NCI-H2081 (cell line): ENCODE measurements at regions not wholly inside any gene's neighbourhood (a gene's known extent, or its start where the extent isn't known, plus 50 kb on each side); places are given as distances from the start of the nearest gene placed in this dataset.
"Not testable (repeated sequence)": the region's sequence is repeated elsewhere in the genome, so short reads cannot be mapped to it uniquely, and the experiment has no call there.

Experiments used
- DNase-seq, 2 experiments: peaks; one replicate each; lab custom pipeline; 2025; lab: John Stamatoyannopoulos, UW

DNA sequence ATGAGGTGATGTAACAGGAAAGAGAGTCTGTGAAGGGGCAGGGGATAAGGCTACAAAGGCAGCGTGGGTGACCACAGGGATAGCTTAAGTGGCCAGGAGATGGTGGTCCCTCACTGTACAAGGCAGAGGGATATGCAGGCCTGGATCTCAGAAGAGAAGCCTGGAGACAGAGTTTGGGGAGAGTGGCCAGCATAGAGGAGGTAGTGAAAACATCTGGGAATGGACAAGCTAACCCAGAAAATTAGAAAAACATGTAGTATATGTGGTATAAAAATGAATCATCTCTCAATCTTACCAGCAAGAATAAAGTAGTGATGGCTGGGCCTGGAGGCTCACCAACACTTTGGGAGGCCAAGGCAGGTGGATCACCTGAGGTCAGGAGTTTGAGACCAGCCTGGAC is 349.2 kb upstream of the KLF4 start:
- no peak for DNase-seq

DNA sequence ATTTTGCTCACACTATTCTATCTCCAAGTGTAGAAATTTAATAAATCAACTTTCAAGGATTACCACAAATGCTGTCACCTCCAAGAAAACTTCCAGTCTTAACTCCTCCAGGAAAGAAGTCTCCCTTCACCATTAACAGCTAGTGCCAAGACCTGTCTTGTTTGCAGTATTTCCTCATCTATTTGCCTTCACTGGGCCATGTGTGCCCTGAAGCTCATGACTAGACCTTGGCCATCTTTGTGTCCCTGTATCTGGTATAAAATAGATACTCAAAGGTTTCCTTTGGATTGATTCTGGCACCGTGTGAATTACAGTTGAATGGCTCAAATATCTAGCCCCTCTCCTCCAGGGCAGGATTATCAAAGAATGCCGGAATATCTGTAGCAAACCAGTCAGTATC is 346.7 kb upstream of the KLF4 start:
- no peak for DNase-seq

DNA sequence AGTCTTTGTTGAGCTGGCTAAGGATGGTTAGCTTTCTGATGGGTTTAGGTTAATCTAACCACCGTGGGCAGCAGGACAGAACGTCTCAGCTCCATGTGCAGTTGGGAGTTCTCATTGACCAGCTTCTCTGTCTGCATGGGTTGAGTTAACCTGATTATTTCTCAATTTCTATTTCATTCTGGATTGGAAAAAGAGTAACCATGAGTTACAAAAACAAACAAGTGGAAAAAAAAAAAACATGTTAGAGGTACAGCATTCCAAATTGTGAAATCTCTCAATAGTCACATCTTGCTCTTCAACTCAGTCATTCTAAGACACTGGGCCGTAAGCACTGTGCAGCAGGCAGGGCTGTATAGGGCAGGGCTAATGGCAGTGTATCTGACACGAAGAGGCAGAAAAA is 343.7 kb upstream of the KLF4 start:
- no peak for DNase-seq

DNA sequence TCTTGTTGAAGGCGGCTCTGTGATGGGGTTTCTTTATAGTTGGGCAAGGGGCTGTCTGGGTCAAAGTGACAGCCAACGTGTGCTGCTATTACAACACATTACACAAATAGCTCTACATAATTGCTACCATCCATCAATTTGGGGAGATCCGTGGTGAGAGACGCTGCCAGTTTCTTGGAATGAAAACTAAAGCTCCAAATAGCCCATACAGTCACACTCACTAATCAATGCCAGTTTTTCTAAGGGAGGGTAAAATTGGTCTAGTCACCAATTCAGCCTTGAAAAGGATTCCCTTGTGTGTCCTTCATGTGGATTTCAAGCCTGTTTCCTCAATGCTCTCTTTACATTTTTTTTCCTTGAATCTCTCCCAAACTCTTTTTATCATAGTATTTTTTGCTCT is 343.3 kb upstream of the KLF4 start:
- no peak for DNase-seq

DNA sequence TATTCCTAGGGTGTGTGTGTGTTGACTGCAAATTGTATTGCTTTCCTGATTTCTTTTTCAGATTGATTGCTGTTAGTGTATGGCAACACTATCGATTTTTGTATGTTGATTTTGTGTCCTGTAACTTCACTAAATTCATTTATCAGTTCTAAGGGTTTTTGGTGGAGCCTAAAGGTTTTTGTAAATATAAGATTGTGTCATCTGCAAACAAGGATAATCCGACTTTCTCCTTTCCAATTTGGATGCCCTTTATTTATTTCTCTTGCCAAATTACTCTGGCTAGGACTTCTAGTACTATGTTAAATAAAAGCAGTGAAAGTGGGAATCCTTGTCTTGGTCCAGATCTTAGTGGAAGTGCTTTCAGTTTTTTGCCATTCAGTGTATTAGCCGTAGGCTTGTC is 340.9 kb upstream of the KLF4 start:
- DNase-seq, result no peak

DNA sequence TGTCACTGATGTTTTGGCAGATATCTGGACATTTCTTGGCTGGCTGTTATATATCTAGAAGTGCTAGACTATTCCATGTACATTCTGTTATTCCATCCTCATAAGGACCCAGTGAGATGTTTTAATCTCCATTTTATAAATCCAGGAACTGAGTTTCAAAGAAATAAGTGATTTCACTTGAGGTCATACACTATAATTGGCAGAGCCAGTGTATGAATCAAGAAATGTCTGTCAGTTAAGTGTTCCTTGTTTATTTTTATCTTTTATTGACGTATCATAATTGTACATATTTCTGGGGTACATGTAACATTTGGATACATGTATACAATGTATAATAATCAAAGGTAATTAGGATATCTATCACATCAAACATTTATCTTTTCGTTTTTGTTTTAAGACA is 338.3 kb upstream of the KLF4 start:
- DNase-seq, result no peak

DNA sequence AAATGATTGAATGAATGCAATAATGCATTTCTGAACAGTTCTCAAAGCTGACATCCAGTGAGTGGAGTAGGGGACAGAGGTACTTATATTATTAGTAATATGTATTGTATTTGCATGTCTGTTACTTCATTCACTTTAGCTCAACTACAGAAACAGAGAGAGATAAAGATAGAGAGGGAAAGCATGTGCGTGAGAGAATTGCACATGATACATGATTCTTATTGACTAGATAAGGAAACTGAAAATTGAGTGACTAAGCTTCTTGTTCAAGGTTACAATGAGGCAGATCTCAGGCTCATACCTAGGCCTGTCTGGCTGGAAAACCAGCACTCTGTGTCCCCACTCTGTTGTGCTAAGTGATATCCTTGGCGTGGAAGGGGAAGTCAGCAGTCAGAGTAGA is 337.7 kb upstream of the KLF4 start:
- no peak for DNase-seq

DNA sequence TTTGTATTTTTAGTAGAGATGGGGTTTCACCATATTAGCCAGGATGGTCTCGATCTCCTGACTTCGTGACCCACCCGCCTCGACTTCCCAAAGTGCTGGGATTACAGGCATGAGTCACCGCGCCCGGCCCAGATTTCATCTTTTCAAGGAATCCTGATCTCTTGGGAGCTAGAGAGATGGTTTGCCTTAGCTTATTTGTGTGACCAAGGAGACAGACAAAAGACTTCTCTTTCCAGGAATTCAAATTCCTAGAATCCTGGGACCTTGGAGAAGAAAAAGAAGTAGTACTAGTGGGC is 337.1 kb upstream of the KLF4 start:
- not testable (repeated sequence) for DNase-seq

DNA sequence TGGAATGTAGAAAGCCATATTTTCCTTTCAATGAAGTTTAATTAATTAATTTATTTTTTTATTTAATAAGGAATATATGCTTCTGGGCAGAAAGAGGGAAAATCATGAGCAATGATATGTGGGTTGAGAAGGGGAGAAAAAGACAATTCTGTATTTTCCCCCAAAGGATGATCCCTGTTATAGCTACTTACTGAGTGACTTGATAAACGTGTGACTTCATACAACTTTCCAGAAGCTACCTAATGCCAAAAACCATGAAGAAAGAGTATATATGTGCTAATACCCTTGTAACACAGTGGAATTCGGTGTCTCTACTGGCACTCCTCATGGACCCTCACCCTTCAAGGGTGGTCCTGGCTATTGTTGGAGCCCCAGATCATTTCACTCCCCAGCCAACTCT is 335.0 kb upstream of the KLF4 start:
- DNase-seq, result no peak

DNA sequence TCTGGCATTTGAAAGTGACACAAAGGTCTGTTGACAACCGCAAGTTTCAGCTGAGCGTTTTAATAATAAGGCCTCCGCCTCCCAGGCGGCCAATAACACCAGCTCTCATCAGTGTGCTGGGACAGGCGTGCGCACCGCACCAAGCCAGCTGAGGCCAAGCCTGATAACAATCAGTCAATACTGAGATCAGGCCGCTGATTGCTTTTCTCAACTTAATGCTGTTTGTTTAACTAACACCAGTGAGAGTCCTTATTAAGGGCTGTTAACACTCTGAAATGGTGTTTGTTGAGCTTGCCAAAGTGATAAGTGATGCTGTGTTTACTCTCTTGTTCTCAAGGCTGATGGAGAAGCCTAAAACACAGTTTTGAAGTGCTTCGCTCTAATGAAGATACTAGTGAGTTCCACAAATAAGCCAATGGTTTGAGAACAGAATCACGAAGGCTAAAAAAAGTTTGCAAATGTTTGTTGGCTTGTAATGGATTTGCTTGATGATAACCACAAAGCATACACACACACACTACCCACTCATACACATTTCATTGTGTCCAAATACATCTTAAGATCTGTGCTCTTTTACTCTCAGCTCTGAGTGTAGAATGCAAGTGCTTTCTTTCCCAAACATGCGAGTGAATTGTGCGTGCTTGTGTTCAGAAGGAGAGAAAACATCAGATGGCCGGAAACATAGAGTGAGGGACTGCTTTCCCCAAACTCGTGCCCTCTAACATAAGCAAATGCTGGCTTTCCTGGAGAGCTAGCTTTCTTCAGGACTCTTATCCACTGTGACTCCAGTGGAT is 330.4 kb upstream of the KLF4 start:
- DNase-seq, result peak; percentile 43 to 89

DNA sequence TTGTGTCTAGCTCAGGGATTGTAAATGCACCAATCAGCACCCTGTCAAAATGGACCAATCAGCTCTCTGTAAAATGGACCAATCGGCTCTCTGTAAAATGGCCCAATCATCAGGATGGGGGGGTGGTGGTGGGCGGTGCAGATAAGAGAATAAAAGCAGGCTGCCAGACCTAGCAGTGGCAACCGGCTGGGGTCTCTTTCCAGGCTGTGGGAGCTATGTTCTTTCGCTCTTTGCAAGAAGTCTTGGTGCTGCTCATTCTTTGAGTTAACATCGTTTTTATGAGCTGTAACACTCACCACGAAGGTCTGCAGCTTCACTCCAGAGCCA is 328.9 kb upstream of the KLF4 start:
- not testable (repeated sequence) for DNase-seq

DNA sequence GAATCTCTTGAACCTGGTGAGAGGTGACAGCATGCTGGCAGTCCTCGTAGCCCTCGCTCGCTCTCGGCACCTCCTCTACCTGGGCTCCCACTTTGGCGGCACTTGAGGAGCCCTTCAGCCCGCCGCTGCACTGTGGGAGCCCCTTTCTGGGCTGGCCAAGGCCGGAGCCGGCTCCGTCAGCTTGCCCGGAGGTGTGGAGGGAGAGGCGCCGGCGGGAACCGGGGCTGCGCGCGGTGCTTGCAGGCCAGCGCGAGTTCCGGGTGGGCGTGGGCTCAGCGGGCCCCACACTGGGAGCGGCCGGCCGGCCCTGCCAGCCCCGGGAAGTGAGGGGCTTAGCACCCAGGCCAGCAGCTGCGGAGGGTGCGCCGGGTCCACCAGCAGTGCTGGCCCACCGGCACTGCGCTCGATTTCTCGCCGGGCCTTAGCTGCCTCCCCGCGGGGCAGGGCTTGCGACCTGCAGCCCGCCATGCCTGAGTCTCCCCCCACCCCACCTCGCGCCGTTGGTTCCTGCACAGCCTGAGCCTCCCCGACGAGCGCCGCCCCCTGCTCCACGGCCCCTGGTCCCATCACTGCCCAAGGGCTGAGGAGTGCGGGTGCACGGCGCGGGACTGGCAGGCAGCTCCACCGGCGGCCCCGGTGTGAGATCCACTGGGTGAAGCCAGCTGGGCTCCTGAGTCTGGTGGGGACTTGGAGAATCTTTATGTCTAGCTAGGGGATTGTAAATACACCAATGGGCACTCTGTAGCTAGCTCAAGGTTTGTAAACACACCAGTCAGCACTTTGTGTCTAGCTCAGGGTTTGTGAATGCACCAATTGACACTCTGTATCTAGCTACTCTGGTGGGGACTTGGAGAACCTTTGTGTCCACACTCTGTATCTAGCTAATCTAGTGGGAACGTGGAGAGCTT is 328.3 kb upstream of the KLF4 start:
- DNase-seq, result not testable (repeated sequence)

DNA sequence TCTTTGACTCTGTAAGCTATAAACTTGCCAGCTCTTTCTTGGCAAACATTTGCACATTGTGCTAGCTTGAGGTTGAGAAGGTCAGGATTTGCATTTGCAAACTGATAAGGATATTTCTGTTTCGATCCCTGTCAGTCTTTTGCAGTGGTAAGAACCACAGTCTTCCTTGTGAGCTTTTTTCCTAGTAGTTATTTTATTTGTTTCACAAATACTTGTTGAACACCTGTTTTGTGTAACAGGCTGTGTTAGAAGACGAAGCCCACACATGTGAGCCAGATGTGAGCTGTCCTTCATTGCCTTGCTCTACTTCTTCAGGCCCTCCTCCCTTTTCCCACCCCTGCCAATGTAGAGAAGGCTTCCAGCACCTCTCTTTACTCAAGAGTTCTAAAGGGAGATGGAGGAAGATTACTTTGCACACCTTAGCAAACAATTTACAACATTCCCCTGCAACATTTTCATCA is 327.0 kb upstream of the KLF4 start:
- DNase-seq, result no peak

DNA sequence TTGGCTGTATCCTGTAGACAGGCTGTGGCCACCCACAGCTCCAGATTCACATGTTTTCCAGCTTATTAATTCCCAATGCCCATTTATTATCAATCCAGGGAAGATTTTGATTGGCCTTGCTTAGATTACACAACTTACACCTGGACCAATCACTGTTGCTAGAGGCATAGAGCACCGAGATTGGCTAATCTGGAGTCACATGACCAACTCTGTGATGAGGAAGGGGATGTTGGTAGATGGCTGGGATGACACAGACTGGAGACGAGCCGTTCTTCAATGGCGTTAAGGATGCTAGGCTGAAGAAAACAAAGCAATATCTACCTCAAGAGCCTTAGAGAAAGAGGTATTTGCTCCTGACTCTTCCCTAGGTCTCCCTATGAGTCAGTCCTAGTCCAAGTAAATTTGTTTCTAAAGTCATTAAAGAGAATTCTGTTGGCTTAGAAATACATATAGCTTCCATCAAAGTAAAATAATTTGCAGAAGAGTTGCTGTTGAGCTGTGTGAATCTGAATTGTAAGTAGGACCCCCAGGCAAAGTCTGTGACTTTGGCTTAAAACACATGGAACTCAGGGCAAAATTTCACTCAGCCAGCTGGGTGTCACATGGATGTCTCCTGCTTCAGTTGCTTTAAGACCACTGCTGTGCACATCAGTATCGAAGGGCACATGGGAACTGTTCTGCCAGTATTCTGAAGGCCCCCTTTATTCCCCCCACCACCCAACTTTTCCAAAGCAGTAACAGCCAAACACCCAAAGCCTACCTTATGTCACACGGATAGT is 326.4 kb upstream of the KLF4 start:
- no peak for DNase-seq

DNA sequence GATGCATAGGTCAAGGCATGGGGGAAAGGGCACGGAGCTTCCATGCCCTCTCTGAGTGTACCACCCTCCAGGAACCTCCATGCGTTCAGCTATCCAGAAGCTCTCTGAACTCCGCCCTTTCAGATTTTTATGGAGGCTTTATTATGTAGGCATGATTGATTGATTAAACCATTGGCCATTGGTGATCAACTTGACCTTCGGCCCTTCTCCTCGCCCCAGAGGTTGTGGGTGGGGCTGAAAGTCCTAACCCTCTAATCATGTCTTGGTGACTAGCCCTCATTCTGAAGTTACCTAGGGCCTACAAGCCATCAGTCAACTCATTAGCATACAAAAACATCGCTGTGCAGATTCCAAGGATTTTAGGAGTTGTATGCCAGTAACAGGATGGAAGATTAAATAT is 323.7 kb upstream of the KLF4 start:
- no peak for DNase-seq

DNA sequence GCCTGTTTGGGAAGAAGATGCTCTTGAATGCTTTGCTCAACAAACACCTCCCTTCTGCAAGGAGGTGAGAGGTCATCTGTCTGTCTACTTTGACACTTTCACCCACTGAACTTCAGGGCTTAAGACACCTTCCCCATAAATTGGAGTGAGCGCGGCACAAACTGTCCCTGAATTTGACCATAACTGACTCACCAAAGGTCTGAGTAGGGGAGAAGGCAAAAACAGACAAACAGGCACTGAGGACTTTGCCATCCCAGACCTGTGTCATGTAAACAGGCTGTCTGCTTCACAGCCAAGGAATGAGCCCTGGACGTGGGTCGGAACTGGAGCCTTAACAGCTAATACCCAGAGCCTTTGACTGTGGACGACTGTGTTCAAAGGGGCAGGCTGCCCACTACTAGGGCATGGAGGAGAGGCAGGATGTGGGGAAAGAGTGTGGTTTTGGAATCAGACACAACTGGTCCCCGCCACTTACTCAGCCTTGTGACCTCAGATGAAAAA is 320.9 kb upstream of the KLF4 start:
- DNase-seq, result no peak

DNA sequence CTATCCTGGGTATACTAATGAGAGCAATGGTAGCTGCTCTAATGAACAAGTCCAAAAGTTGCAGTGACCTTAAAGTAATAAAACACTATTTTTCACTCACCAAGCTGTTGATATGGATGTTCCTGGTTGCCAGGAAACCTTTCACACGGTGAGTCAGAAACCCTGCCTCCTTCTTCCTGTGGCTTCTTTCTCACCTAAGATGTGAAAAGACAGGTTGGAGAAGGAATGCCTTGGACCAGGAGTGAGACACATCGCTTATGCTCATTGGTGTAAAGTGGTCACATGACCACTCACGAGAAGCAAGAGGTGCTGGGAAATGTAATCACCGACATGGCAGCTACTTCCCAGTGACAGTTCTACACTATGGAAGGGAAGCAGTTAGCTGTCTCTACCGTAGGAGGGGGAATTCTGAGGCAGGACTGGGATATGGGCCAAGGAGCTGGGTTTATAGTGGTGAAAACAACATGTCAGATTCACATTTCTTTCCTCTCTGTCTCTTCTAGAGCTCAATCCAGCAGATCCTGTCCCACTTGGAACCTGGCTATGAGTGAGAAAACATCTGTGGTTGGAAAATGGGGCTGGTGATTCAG is 320.4 kb upstream of the KLF4 start:
- DNase-seq, result no peak

DNA sequence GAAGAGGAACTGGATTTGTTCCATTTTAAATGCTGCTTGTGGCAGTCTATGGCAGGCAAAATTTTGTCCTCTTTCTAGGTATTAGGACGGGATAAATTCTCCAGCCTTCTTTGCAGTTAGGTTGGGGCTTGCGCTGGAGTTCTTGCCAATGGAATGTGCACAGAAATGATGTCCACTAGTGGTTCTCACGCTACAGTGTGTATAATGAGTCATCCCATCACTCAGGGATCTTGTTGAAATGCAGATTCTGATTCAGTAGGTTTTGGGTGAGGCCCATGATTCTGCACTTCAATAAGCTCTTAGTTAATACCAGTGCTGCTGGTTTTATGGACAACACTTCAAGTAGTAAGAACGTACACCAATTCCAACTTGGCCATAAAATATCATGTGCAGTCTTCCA is 317.6 kb upstream of the KLF4 start:
- DNase-seq, result no peak

DNA sequence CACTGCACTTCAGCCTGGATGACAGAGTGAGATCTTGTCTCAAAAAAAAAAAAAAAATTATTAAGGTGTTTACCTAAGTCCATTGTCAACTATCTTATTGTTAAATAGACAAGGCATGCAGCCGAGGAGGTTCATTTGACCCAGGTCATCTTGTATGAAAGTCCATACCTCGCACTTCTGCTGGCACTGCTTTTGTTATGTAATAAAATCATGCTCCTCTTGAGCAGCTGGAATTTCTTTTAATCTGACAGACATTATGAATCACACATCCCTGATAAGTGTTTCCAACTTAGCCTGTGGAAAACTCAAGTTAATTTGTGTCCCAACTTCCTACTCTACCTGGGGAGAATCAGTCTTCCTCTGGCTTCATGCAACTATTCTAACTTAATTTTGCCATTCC is 315.6 kb upstream of the KLF4 start:
- DNase-seq, result no peak

DNA sequence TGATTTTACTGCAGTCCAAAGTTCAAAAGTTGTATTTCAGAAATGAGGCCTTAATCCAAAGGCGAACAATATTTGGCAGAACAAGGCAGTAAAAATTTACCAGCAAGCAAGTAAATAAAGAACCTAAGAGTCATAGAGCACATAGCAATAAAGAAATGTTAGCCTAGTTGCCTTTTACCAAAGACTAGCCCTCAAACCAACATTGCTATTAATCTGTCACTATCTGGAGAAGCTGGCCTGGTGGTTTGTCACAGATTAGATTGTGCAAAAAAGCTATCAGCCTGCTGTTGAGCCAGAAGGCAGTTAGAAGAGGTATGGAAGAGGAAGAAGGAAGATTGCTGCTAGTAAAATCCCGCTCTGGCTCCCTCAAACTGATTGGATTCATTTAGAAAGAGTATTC is 304.7 kb upstream of the KLF4 start:
- no peak for DNase-seq

DNA sequence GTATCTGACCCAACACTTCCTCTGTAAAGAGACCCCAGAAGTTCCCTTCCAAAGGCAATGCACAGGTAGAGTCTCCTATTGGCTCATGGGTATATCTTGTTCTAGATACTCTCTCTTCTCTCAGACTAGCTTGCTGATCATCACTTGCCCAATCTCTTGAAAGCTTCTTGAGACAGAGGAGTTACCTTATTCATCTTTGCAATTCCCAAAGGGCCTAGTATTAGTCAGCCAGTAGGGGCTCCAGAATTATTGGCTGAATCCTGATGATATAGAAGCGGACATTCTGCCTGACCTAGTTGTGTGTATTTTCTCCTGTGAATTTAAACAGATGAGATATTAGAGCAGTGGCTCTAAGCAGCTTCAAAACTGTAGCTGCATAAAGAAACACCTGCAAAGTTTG is 304.0 kb upstream of the KLF4 start:
- DNase-seq, result no peak

DNA sequence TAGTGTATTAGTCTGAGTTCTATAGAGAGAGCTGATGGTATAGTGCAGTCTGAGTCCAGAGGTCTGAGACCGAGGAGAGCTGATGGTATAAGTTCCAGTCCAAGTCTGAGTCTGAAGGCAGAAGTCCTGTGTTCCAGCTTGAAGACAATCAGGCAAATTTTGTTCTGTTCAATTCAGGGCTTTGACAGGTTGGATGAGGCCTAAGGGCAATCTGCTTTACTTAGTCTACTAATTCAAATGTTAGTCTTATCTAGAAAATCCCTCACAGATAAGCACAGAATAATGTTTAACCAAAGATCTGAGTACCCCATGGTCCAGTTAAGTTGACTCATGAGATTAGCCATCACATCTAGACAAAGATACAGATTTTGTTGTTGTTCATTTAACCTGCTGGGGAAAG is 303.0 kb upstream of the KLF4 start:
- no peak for DNase-seq
